GM19395 (cell line): ENCODE measurements at regions not wholly inside any gene's neighbourhood (a gene's known extent, or its start where the extent isn't known, plus 50 kb on each side); places are given as distances from the start of the nearest gene placed in this dataset.

Experiments used
- ATAC-seq: cut with Tn5 transposase; IDR thresholded peaks from one replicate; pipeline ENCODE4 v1.9.1; 2021; ENCODE audit warnings: mild to moderate bottlenecking, moderate library complexity; ENCODE audit not compliant: unreplicated experiment

- ATAC-seq, result no peak
Measured at GRCh38 chr15:69902414-69903062, 195.2 kb downstream of the TLE3 start.

GRCh38 chr15:69903470-69904469, 193.9 kb downstream of the TLE3 start:
- ATAC-seq, result no peak

- no peak for ATAC-seq
Measured at GRCh38 chr15:69906256-69907185, 191.2 kb downstream of the TLE3 start.

- no peak for ATAC-seq
Measured at GRCh38 chr15:69908060-69908459, 189.7 kb downstream of the TLE3 start.

GRCh38 chr15:69908590-69909420, 188.9 kb downstream of the TLE3 start:
- no peak for ATAC-seq

GRCh38 chr15:69909719-69910444, 187.8 kb downstream of the TLE3 start:
- ATAC-seq, result no peak

GRCh38 chr15:69910514-69910913, 187.2 kb downstream of the TLE3 start:
- ATAC-seq, result no peak

GRCh38 chr15:69912116-69912515, 185.6 kb downstream of the TLE3 start:
- ATAC-seq, result no peak

GRCh38 chr15:69914040-69914439, 183.7 kb downstream of the TLE3 start:
- no peak for ATAC-seq

GRCh38 chr15:69914960-69915359, 182.8 kb downstream of the TLE3 start:
- ATAC-seq, result no peak

- ATAC-seq, result no peak
Measured at GRCh38 chr15:69916169-69916785, 181.4 kb downstream of the TLE3 start.

- ATAC-seq, result no peak
Measured at GRCh38 chr15:69917056-69917455, 180.7 kb downstream of the TLE3 start.

GRCh38 chr15:69919816-69920215, 177.9 kb downstream of the TLE3 start:
- ATAC-seq, result no peak

GRCh38 chr15:69920221-69920620, 177.5 kb downstream of the TLE3 start:
- ATAC-seq, result no peak

GRCh38 chr15:69921626-69922619, 175.8 kb downstream of the TLE3 start:
- no peak for ATAC-seq

GRCh38 chr15:69924531-69924930, 173.2 kb downstream of the TLE3 start:
- no peak for ATAC-seq

- ATAC-seq, result no peak
Measured at GRCh38 chr15:69926006-69926405, 171.7 kb downstream of the TLE3 start.

GRCh38 chr15:69926721-69927120, 171.0 kb downstream of the TLE3 start:
- ATAC-seq, result no peak
